HEK293T (cell line): ENCODE measurements at regions not wholly inside any gene's neighbourhood (a gene's known extent, or its start where the extent isn't known, plus 50 kb on each side); places are given as distances from the start of the nearest gene placed in this dataset.

Source experiments
- BHLHE40 ChIP-seq: fragments of 450-650 bp; IDR thresholded peaks from 2 replicates; pipeline ENCODE4 v1.6.1; 2016; ENCODE audit warnings: mild to moderate bottlenecking, moderate library complexity, borderline replicate concordance
- L3MBTL2 ChIP-seq: fragments of 450-650 bp; conservative IDR thresholded peaks from 2 replicates; pipeline ENCODE4 v1.6.1; 2016; ENCODE audit warnings: mild to moderate bottlenecking
- PKNOX1 ChIP-seq: fragments of 450-650 bp; IDR thresholded peaks from 2 replicates; pipeline ENCODE4 v1.6.1; 2016
- SUZ12 ChIP-seq: fragments of 450-650 bp; IDR thresholded peaks from 2 replicates; pipeline ENCODE4 v1.6.1; 2016; ENCODE audit warnings: mild to moderate bottlenecking
- TARDBP ChIP-seq: fragments of 450-650 bp; IDR thresholded peaks from 2 replicates; pipeline ENCODE4 v1.6.1; 2016
- ZNF384 ChIP-seq: fragments of 450-650 bp; IDR thresholded peaks from 2 replicates; pipeline ENCODE4 v1.6.1; 2016

- TF ChIP-seq SUZ12 (no peak), PKNOX1 (no peak), BHLHE40 (no peak), TARDBP (no peak), ZNF384 (no peak), L3MBTL2 (no peak)
Measured at GRCh38 chr6:91781946-91782345, 1195.1 kb upstream of the MAP3K7 start.
